Activated naive CD8-positive, alpha-beta T cell (primary cell): ENCODE measurements at regions not wholly inside any gene's neighbourhood (a gene's known extent, or its start where the extent isn't known, plus 50 kb on each side); places are given as distances from the start of the nearest gene placed in this dataset.

Experiments used
- H3K27ac Mint-ChIP-seq: one replicate; pipeline ENCODE4 v1.8.0; 2021; ENCODE audit warnings: mixed read lengths
- H3K27me3 Mint-ChIP-seq: one replicate; pipeline ENCODE4 v1.8.0; 2021; ENCODE audit warnings: mixed read lengths
- H3K36me3 Mint-ChIP-seq: one replicate; pipeline ENCODE4 v1.8.0; 2021; ENCODE audit warnings: mixed read lengths
- H3K4me1 Mint-ChIP-seq: one replicate; pipeline ENCODE4 v1.8.0; 2021; ENCODE audit warnings: low read depth, mixed read lengths
- H3K4me3 Mint-ChIP-seq: one replicate; pipeline ENCODE4 v1.8.0; 2021; ENCODE audit warnings: mild to moderate bottlenecking, mixed read lengths
- H3K9me3 Mint-ChIP-seq: one replicate; pipeline ENCODE4 v1.8.0; 2021; ENCODE audit warnings: low read depth, mixed read lengths

DNA sequence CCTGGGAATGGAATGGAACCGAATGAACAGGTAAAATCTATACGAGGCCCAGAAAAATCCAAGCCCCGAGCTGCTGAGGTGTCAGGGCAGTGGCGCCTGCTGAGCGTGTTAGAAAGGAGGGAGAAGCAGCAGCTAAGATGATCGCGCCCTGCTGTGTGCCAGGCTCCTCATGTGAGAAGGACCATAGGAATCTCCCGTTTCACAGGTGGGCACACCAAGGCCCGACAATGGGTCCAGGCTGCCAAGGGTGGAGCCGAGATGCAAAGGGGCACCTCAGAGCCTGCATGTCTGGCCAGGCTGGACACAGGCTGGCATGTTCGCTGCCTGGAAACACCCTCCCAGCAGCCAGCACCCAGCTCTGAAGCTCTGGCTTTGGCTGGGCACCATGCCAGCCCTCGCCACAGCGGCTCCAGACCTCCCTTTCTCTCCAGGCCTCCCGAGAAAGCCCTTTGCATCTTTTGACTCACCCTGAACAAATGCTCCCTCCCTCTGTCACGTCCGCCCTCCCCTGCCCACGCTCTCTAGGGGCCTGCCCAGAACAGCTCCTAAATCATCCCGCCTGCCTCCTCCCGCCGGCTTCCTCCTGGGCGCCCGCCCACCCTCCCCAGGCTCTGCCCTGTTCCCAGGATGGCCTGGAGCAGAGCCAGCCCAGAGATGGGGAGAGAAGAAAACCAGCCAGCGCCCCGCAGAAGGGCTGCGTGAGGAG is 217.8 kb upstream of the GSE1 start:
- Mint-ChIP-seq H3K36me3 (no peaks in the 10 kb centered on the region), H3K27ac (no peak overlapping the region), H3K27me3 (no peaks in the 10 kb centered on the region), H3K4me1 (no peaks in the 10 kb centered on the region), H3K4me3 (no peak overlapping the region), H3K9me3 (no peaks in the 10 kb centered on the region)

DNA sequence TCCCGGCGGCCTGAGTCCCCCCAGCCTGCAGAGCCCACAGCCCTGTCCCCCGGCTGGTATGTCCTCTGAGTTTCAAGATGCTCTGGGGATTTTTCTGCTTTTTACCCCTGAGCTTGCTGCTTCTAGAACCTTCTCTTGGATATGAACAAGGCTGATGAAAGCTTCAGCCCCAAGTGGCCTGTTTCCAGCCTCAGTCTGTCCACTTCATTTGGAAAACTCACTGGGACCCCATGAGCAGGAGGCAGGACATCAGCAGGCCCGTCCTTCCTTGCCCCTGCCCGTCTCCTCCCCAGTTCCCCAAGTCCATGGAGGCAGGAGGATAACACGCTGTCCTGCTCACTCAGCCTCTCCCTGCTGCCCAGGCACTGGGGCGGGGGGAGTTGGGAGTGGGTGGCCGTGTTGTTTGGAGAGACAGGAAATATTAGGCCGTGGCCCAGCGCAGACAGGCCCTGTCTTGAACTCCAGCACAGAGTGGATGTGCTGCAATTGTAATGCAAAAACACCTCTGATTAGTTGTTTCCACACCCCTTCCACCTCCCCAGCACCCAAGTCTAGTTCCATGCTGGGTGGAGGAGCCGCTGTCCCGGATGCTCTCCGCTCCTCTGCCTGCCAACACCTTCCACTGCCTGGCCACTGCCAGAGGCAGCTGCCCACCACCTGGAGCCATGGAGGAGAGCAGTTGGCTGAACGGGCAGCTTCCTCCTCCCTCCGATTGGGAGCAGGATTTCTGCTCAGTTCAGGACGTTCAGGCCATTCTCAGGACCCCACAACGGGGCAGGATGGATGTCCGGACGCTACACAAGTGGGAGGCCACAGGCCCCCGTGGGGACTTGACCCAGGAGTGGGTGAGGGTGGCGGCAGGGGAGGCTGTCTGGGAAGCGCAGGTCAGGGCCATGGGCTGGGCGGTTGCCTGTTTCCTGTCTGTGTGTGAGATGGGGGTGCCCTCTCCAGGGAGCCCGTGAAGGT is 216.9 kb upstream of the GSE1 start:
- Mint-ChIP-seq H3K27ac (no peak overlapping the region), H3K9me3 (no peaks in the 10 kb centered on the region), H3K4me3 (no peak overlapping the region), H3K27me3 (no peaks in the 10 kb centered on the region), H3K36me3 (no peaks in the 10 kb centered on the region), H3K4me1 (no peaks in the 10 kb centered on the region)

DNA sequence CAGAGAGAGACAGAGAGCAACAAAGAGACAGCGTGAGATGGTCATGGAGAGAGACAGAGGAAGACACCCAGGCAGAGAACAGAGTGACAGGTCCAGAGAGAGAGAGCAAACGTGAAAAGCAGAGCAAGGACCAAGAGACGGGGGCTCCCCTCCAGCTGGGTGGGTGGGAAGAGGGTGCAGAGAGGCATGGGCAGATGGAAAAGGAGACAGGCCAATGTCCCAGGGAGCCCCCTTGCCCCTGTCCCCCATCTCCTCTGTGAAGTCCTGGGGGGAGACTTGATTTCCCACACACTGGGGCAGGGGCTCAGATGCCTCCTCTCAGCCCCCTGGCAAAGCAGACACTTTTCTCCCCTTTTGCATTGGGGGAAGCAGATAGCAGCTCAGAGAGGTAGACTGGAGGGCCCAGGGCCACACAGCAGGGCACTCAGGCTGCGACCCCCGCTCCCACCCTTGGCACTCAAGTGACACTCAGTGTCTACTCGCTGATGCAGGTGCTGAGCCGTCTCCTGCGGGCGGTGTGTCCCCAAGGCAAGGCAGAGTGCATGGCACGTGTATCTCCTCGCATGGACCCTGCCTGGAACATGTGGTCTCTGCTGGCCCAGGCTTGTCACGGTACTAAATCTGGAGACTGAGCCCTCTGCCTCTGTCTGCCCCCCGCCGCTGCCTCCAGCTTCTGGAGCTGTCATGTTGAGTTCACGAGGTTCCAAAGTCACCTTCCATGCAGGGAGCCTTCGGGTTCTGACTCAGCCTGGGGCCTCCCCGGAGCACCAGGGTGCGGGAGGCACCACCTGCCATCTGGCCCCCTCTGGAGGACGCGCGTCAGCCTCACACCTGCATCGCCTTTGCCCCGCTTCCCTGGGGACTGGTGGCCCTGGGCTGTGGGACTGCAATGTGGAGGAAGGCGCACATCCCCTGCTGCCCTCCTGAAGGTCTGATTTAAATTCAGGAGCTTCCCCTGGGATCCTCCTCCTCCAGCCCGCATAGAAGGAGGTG is 215.9 kb upstream of the GSE1 start:
- Mint-ChIP-seq H3K4me3 (no peak overlapping the region), H3K9me3 (no peaks in the 10 kb centered on the region), H3K27me3 (no peaks in the 10 kb centered on the region), H3K4me1 (no peaks in the 10 kb centered on the region), H3K36me3 (no peaks in the 10 kb centered on the region), H3K27ac (no peak overlapping the region)

DNA sequence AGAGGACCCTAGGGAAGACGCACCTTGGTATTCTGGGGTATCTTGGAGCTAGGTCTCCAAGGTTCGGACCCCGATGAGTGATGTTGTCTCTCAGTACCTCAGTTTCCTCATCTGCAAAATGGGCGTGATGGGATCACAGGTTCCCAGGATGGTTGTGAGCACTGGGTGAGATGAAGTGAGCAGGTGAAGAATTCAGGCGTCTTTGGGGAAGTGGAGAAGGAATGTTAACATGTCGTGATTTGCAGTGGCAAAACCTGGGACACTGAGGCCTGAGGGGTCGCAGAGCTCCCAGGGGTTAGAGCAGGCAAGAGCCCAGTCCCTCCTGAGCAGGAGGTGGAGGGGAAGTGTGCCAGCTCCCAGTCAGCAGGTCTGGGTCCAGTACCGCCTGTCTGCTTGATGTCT is 215.1 kb upstream of the GSE1 start:
- H3K27me3 Mint-ChIP-seq = no peaks in the 10 kb centered on the region
- H3K4me1 Mint-ChIP-seq = peaks cover 1% of the 10 kb centered on the region
- no peak overlapping the region for H3K4me3 Mint-ChIP-seq
- H3K9me3 Mint-ChIP-seq = no peaks in the 10 kb centered on the region
- H3K27ac Mint-ChIP-seq = no peak overlapping the region
- no peaks in the 10 kb centered on the region for H3K36me3 Mint-ChIP-seq

DNA sequence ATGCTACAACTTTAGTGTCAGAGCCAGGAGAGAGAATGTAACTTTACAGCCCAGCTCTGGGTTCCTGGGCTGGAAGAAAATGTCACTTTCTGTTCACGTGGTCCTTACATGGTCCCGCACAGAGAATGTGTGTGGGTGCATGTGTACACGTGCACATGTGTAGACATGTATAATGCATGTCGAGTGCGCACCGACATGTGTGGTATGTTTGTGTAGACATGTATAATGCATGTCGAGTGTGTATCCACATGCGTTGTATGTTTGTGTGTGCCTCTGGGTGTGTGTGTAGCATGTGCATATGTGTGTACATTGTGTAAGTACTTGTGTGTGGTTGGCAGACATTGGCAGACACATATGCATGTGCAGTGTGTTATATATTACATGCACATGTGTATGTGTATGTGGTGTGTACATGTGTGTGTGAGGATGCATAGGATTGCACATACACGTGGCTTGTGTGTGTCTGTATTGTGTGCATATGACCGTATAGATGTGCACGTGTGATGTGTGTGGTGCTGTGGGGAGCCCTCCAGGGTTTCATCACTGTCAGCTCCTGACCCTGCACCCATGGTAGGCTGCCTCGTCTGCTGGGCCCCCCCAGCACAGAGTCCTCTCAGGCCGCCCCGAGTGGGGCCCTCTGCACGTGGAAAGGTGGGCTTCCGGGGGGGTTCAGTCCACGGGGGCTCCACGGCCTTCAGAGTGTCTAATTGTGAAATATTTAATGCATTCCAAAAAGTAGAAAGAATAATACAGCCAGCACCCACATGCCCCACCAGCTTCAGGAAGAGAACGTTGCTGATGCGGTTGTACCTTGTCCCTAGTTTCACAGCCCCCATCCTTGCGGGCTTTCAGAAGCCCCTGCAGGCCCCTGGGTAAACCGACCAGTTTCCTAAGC is 214.2 kb upstream of the GSE1 start:
- Mint-ChIP-seq H3K36me3 (no peaks in the 10 kb centered on the region), H3K4me3 (no peak overlapping the region), H3K27me3 (no peaks in the 10 kb centered on the region), H3K4me1 (peaks cover 3% of the 10 kb centered on the region), H3K27ac (no peak overlapping the region), H3K9me3 (no peaks in the 10 kb centered on the region)

DNA sequence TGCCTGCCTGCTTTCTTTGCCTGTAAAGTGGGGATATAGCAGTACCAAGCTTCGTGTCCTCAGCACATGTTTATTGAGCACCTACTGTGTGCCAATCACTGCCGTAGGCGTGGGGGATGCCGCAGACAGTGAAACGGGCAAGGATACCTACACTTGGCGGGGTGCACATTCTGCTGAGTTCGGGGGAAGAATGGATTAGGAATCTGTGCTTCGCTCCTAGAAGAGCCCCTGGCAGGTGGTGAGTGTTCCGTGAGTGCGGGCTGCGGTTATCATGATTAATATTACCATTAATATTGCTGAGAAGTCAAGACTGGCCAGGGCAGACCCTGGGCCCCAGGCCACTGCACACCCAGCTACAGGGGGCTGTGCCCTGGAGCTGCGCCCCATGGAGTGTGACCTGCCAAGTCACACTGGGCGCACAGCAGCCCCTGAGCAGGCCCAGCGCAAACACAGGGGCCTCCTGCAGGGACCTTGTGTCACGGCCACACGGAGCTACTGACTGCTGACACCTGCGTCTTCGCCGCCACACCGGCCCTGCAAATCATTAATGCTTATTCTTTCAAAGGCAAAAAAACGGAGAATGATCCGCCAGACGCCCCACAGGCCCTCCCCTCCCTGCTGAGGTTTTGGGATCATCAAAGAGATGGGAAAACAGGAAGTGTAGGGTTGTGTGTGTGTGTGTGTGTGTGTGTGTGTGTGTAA is 213.4 kb upstream of the GSE1 start:
- no peaks in the 10 kb centered on the region for H3K36me3 Mint-ChIP-seq
- H3K9me3 Mint-ChIP-seq = no peaks in the 10 kb centered on the region
- no peak overlapping the region for H3K27ac Mint-ChIP-seq
- H3K4me3 Mint-ChIP-seq = no peak overlapping the region
- peaks cover 3% of the 10 kb centered on the region for H3K4me1 Mint-ChIP-seq
- H3K27me3 Mint-ChIP-seq = no peaks in the 10 kb centered on the region

DNA sequence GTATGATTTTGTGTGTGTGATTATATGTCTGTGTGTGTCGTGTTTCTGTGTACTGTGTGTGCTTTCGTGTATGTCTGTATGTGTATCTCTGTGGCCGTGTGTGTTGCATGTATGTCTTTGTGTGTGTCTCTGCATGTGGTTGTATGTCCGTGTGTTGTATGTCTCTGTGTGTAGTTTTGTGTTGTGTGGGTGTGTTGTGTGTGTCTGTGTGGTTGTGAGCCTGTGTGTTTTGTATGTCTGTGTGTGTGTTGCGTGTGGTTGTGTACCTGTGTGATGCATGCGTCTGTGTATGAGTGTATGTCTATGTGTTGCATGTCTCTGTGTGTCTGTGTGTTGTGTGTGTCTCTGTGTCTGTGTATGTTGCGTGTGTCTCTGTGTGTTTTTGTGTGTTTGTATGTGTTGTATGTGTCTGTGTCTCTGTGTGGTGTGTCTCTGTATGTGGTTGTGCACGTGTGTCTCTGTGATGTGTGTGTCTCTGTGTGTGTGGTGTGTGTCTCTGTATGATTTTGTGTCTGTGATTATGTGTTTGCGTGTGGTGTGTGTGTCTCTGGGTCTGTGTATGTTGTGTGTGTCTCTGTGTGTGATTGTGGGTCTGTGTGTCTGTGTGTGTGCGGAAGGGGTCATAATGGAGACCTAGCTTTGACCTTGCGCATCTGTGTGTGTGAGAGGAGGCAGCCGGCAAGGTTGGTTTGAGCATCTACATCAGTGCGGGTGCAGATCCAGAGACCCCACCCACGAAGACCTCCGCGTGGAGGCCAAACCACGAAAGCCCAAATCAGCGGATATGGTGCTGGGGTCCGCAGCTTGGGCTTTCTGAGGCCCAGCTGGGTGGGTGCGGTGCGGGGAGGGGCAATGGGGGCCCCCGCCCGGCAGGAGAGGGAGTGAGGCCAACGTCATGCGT is 212.6 kb upstream of the GSE1 start:
- Mint-ChIP-seq H3K9me3 (no peaks in the 10 kb centered on the region), H3K4me3 (no peak overlapping the region), H3K4me1 (peaks cover 3% of the 10 kb centered on the region), H3K36me3 (no peaks in the 10 kb centered on the region), H3K27ac (no peak overlapping the region), H3K27me3 (no peaks in the 10 kb centered on the region)

DNA sequence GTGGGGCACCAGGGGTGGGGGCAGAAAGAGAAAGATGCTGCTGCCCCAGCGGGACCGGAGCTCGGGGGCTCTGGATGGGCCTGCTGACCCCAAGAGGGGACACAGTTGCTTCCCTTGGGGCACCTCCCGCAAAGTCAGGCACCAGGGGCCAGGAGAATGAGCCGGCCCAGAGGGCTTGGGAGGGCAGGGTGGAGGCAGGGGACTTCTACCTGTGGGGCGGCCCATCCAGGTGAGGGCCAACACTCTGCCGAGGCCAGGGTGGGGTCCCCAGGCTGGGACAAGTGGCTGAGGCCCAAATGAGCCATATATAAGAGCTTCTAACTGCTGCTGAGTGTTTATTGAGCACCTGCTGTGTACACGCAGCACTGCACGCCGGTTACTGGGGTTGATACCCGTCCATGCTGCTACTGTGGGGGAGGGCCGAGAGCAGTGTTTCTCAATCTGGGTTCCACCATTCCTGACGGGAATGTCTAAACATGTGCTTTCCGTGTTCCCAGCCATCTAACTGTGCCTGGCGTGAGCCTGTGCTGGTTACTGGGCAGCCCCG is 211.7 kb upstream of the GSE1 start:
- no peak overlapping the region for H3K27ac Mint-ChIP-seq
- H3K9me3 Mint-ChIP-seq = no peaks in the 10 kb centered on the region
- peaks cover 3% of the 10 kb centered on the region for H3K4me1 Mint-ChIP-seq
- no peak overlapping the region for H3K4me3 Mint-ChIP-seq
- no peaks in the 10 kb centered on the region for H3K27me3 Mint-ChIP-seq
- no peaks in the 10 kb centered on the region for H3K36me3 Mint-ChIP-seq

DNA sequence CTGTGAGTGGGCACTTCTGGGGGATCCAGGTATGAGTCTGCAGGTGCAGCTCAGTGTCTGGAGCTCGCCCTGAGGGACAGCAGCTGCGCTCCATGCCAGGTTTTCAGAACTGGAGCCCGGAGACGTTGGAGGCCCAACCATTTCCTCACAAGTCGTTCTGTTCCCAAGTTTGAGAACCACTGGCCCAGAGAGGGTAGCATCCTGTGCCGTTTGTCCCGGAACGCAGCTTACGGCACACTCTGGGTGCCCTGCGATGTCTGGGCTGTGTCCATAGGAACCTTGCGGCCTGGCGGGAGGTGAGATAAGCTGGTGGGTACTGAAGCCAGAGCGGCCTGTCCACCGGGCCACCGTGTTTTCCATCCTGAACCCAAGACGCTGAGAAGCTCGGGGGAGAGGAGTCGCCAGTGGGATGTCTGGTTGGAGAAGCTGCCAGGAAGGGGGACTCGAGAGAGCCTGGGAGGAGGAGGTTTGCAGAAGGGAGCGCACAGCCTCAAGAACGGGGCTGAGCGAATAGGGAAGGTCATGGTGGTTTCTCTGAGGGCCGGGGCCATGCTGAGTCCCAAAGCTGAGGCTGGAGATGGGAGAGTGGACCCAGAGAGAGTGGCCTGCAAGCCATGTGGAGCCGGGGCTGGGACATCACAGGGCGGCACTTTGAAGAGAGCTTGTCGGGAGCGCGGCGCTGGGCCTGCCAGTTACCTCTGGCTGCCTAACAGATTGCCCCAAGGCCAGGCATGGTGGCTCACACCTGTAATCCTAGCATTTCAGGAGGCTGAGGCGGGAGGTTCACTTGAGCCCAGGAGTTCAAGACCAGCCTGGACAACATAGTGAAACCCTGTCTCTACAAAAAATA is 211.0 kb upstream of the GSE1 start:
- Mint-ChIP-seq H3K9me3 (no peaks in the 10 kb centered on the region), H3K27ac (no peak overlapping the region), H3K4me3 (no peak overlapping the region), H3K4me1 (peaks cover 3% of the 10 kb centered on the region), H3K36me3 (no peaks in the 10 kb centered on the region), H3K27me3 (no peaks in the 10 kb centered on the region)

DNA sequence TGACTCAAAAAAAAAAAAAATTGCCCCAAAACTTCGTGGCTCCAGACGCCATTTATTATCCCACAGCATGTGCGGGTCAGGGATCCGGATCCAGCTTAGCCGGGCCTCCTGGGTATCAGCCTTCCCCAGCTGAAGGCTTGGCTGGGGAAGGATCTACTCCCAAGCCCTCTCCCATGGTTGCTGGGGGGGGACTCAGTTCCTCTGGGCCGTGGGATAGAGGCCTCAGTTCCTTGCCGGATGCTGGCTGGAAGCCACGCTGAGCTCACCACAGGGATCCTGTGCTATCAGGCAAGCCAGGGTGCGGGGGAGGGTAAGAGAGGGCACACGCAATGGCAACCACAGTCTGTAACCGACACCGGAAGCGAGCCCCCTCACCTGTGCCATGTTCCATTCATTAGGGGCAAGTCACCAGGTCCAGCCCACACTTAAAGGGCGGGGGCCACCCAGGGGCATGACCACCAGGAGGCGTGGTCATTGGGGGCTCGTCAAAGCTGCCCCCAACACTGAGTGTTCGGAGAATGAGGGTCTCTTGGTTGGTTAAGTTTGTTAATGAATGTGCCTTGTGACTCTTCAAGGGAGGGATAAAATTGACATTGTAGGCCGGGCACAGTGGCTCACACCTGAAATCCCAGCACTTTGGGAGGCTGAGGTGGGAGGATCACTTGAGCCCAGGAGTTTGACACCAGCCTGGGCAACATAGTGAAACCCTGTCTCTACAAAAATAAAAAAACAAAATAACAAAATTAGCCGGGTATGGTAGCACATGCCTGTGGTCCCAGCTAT is 210.0 kb upstream of the GSE1 start:
- Mint-ChIP-seq H3K4me1 (peaks cover 3% of the 10 kb centered on the region), H3K27me3 (no peaks in the 10 kb centered on the region), H3K27ac (no peak overlapping the region), H3K36me3 (no peaks in the 10 kb centered on the region), H3K9me3 (no peaks in the 10 kb centered on the region), H3K4me3 (no peak overlapping the region)

DNA sequence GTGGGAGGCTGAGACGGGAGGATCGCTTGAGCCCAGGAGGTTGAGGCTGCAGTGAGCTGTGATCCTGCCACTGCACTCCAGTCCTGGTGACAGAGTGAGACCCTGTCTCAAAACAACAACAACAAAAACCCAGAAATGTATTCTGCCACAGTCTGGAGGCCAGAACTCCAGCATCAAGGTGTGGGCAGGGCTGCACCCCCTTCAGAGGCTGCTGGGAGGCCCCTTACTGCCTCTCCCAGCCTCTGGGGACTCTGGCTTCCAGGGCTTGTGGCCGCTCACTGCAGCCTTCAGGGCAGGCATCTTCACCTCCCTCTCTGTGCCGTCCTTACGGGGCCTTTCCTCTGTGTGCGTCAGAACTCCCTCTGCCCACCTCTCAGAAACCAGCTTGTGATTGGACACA is 209.4 kb upstream of the GSE1 start:
- no peaks in the 10 kb centered on the region for H3K9me3 Mint-ChIP-seq
- H3K27ac Mint-ChIP-seq = no peak overlapping the region
- no peaks in the 10 kb centered on the region for H3K27me3 Mint-ChIP-seq
- peaks cover 3% of the 10 kb centered on the region for H3K4me1 Mint-ChIP-seq
- no peak overlapping the region for H3K4me3 Mint-ChIP-seq
- H3K36me3 Mint-ChIP-seq = no peaks in the 10 kb centered on the region
